Progenitor cell of endocrine pancreas (in vitro differentiated cells): ENCODE measurements at regions not wholly inside any gene's neighbourhood (a gene's known extent, or its start where the extent isn't known, plus 50 kb on each side); places are given as distances from the start of the nearest gene placed in this dataset.

ENCODE experiments used
- DNase-seq: peaks from one replicate; pipeline ENCODE4 v3.0.0; 2021; ENCODE audit warnings: low spot score; ENCODE audit not compliant: unreplicated experiment
- H3K27ac Mint-ChIP-seq: 2 replicates; pipeline ENCODE4 v1.8.0; 2021; ENCODE audit warnings: mild to moderate bottlenecking, moderate library complexity, mixed read lengths
- H3K27me3 Mint-ChIP-seq: 2 replicates; pipeline ENCODE4 v1.8.0; 2021; ENCODE audit warnings: mixed read lengths
- H3K36me3 Mint-ChIP-seq: 2 replicates; pipeline ENCODE4 v1.8.0; 2022; ENCODE audit warnings: mixed read lengths; ENCODE audit not compliant: insufficient read depth
- H3K4me1 Mint-ChIP-seq: 2 replicates; pipeline ENCODE4 v1.8.0; 2021; ENCODE audit warnings: low read depth, mixed read lengths
- H3K4me3 Mint-ChIP-seq: 2 replicates; pipeline ENCODE4 v1.8.0; 2021; ENCODE audit warnings: low read depth, mild to moderate bottlenecking, moderate library complexity, mixed read lengths
- H3K9me3 Mint-ChIP-seq: 2 replicates; pipeline ENCODE4 v1.8.0; 2021; ENCODE audit warnings: low read depth, mixed read lengths
- CTCF ChIP-seq: fragments of 200-600 bp; sonication (generic); IDR thresholded peaks from one replicate; pipeline ENCODE4 v1.5.0; 2021; ENCODE audit warnings: antibody characterized with exemption, mild to moderate bottlenecking; ENCODE audit not compliant: unreplicated experiment

GRCh38 chr2:142650601-142651000, 226.9 kb upstream of the KYNU start:
- no peak for DNase-seq
- no peaks in the 10 kb centered on the region for H3K27me3 Mint-ChIP-seq
- peaks cover 6% of the 10 kb centered on the region for H3K9me3 Mint-ChIP-seq
- no peak overlapping the region for H3K4me3 Mint-ChIP-seq
- H3K4me1 Mint-ChIP-seq: no peaks in the 10 kb centered on the region
- no peak overlapping the region for H3K27ac Mint-ChIP-seq
- TF ChIP-seq CTCF: no peak
- no peaks in the 10 kb centered on the region for H3K36me3 Mint-ChIP-seq

- H3K4me3 Mint-ChIP-seq: no peak overlapping the region
- no peaks in the 10 kb centered on the region for H3K27me3 Mint-ChIP-seq
- peaks cover 4% of the 10 kb centered on the region for H3K9me3 Mint-ChIP-seq
- TF ChIP-seq CTCF: no peak
- H3K27ac Mint-ChIP-seq: no peak overlapping the region
- no peaks in the 10 kb centered on the region for H3K36me3 Mint-ChIP-seq
- no peaks in the 10 kb centered on the region for H3K4me1 Mint-ChIP-seq
- DNase-seq: no peak
Observed at GRCh38 chr2:142649581-142649980, 227.9 kb upstream of the KYNU start.

- H3K36me3 Mint-ChIP-seq: no peaks in the 10 kb centered on the region
- H3K4me3 Mint-ChIP-seq: no peak overlapping the region
- no peaks in the 10 kb centered on the region for H3K4me1 Mint-ChIP-seq
- peaks cover 7% of the 10 kb centered on the region for H3K9me3 Mint-ChIP-seq
- H3K27ac Mint-ChIP-seq: no peak overlapping the region
- H3K27me3 Mint-ChIP-seq: no peaks in the 10 kb centered on the region
- DNase-seq: no peak
- TF ChIP-seq CTCF: no peak
Observed at GRCh38 chr2:142642650-142643049, 234.8 kb upstream of the KYNU start.

GRCh38 chr2:142629193-142629592, 248.3 kb upstream of the KYNU start:
- Mint-ChIP-seq H3K36me3 (no peaks in the 10 kb centered on the region), H3K27me3 (no peaks in the 10 kb centered on the region), H3K4me1 (no peaks in the 10 kb centered on the region), H3K4me3 (no peak overlapping the region), H3K9me3 (no peaks in the 10 kb centered on the region), H3K27ac (no peak overlapping the region)
- TF ChIP-seq CTCF: no peak
- DNase-seq: no peak

GRCh38 chr2:142621287-142621686, 256.2 kb upstream of the KYNU start:
- no peak overlapping the region for H3K27ac Mint-ChIP-seq
- no peaks in the 10 kb centered on the region for H3K9me3 Mint-ChIP-seq
- H3K27me3 Mint-ChIP-seq: no peaks in the 10 kb centered on the region

More at GRCh38 chr2:142621287-142621686, 256.2 kb upstream of the KYNU start:
- no peak for DNase-seq
- Mint-ChIP-seq H3K4me1 (no peaks in the 10 kb centered on the region), H3K36me3 (no peaks in the 10 kb centered on the region), H3K4me3 (no peak overlapping the region)
- TF ChIP-seq CTCF: no peak
